PFSK-1 (cell line): ENCODE measurements at regions not wholly inside any gene's neighbourhood (a gene's known extent, or its start where the extent isn't known, plus 50 kb on each side); places are given as distances from the start of the nearest gene placed in this dataset.

ENCODE experiments used
- FOXP2 ChIP-seq: optimal IDR thresholded peaks from 2 replicates; pipeline ENCODE3; 2011; ENCODE audit warnings: borderline replicate concordance, control low read depth, inconsistent platforms; ENCODE audit not compliant: insufficient read depth; ENCODE audit errors: extremely low read length, extremely low read depth
- POLR2AphosphoS5 ChIP-seq: IDR thresholded peaks from 2 replicates; pipeline ENCODE4 v1.6.1; 2012; ENCODE audit warnings: low read depth, mild to moderate bottlenecking, control low read depth, low read length, moderate library complexity
- SIN3A ChIP-seq: IDR thresholded peaks from 2 replicates; pipeline ENCODE4 v1.6.1; 2012; ENCODE audit warnings: mild to moderate bottlenecking, low read length, moderate library complexity, borderline replicate concordance; ENCODE audit not compliant: insufficient read depth
- TAF1 ChIP-seq: IDR thresholded peaks from 2 replicates; pipeline ENCODE4 v1.6.1; 2012; ENCODE audit warnings: low read length, control low read depth, borderline replicate concordance; ENCODE audit not compliant: insufficient read depth
- TF ChIP-seq, protein P1 (sequence below), 2 experiments: IDR thresholded peaks; 2 replicates each; pipeline versions ENCODE4 v1.6.1 to v1.8.0; 2011 to 2012; ENCODE audit warnings: low read depth in 2 of 2, low read length in 2 of 2, control low read depth in 1 of 2, inconsistent platforms in 1 of 2, mild to moderate bottlenecking in 1 of 2, moderate library complexity in 1 of 2; ENCODE audit not compliant: insufficient read depth in 1 of 2

DNA sequence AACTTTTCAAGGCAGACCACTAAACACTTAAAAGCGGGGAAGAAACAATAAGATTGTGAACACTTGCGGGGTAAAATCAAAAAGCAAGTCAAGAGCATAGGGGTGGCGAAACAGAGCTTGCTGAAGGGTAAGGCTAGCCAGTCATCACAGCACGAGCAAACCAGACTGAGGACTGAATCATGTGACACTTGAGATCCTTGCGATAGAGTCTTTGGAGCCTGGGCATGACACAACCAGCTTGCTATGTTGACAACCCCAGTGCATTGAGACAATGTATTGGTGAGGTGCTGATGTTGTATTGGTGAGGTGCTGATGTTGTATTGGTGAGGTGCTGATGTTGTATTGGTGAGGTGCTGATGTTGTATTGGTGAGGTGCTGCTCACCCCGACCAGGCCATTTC lies 72.3 kb downstream of the SLIT2 start:
- TF ChIP-seq POLR2AphosphoS5 (no peak), SIN3A (no peak), TAF1 (no peak), FOXP2 (no peak)
- TF ChIP-seq, protein P1, sequence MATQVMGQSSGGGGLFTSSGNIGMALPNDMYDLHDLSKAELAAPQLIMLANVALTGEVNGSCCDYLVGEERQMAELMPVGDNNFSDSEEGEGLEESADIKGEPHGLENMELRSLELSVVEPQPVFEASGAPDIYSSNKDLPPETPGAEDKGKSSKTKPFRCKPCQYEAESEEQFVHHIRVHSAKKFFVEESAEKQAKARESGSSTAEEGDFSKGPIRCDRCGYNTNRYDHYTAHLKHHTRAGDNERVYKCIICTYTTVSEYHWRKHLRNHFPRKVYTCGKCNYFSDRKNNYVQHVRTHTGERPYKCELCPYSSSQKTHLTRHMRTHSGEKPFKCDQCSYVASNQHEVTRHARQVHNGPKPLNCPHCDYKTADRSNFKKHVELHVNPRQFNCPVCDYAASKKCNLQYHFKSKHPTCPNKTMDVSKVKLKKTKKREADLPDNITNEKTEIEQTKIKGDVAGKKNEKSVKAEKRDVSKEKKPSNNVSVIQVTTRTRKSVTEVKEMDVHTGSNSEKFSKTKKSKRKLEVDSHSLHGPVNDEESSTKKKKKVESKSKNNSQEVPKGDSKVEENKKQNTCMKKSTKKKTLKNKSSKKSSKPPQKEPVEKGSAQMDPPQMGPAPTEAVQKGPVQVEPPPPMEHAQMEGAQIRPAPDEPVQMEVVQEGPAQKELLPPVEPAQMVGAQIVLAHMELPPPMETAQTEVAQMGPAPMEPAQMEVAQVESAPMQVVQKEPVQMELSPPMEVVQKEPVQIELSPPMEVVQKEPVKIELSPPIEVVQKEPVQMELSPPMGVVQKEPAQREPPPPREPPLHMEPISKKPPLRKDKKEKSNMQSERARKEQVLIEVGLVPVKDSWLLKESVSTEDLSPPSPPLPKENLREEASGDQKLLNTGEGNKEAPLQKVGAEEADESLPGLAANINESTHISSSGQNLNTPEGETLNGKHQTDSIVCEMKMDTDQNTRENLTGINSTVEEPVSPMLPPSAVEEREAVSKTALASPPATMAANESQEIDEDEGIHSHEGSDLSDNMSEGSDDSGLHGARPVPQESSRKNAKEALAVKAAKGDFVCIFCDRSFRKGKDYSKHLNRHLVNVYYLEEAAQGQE (IDR thresholded peaks at IDR 0.05; ENCODE audit: insufficient read depth in 1 of 2, low read depth in 2 of 2, low read length in 2 of 2) = no peak

DNA sequence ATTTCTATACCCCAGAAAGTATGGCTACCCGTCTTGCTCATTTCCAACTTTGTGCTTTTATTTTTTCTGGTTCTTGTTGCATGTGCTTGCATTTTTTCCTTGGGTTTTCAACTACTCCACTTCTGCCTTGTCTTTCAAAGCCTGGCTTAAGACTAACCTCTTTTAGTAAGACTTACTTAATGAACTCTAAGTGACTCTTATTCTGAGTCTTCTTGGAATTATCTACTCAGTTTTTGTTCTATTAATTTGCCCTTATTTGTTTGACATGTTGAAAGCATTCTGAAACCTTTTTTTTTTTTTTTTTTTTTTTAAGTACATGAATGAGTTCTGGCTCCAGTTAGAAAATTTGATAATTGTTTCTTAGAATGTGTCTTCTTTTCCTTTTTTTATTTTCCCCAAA lies 74.8 kb downstream of the SLIT2 start:
- TF ChIP-seq POLR2AphosphoS5 (no peak), FOXP2 (no peak), TAF1 (no peak), SIN3A (no peak)
- TF ChIP-seq, protein P1 (IDR thresholded peaks at IDR 0.05; ENCODE audit: insufficient read depth in 1 of 2, low read depth in 2 of 2, low read length in 2 of 2) = no peak

- TF ChIP-seq, protein P1 (IDR thresholded peaks at IDR 0.05; ENCODE audit: insufficient read depth in 1 of 2, low read depth in 2 of 2, low read length in 2 of 2) = no peak
- TF ChIP-seq POLR2AphosphoS5 = no peak
- no peak for TF ChIP-seq FOXP2
- no peak for TF ChIP-seq TAF1
Measured at GRCh38 chr4:20326977-20327376, 75.3 kb downstream of the SLIT2 start.

GRCh38 chr4:20327808-20328207 lies 76.1 kb downstream of the SLIT2 start:
- TF ChIP-seq POLR2AphosphoS5 (no peak), TAF1 (no peak), FOXP2 (no peak), SIN3A (no peak)
- TF ChIP-seq, protein P1 (IDR thresholded peaks at IDR 0.05; ENCODE audit: insufficient read depth in 1 of 2, low read depth in 2 of 2, low read length in 2 of 2) = no peak

DNA sequence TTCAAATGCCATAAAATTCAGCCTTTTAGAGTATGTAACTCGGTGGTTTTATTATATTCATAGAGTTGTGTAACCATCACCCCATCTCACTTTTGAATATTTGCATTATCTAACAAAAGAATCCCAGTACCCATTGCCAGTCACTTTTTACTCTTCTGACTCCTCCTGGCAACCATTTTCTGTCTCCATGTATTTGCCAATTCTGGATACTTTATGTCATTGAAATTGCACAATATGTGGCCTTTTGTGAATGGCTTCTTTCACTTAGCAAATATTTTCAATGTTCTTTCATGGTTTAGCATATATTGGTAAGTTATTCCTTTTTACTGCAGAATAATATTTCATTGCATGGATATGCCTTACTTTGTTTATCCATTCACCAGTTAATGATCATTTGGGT lies 79.9 kb downstream of the SLIT2 start:
- TF ChIP-seq FOXP2 = no peak
- TF ChIP-seq, protein P1 (IDR thresholded peaks at IDR 0.05; ENCODE audit: insufficient read depth in 1 of 2, low read depth in 2 of 2, low read length in 2 of 2) = no peak
- TF ChIP-seq POLR2AphosphoS5 = no peak
- no peak for TF ChIP-seq TAF1
- no peak for TF ChIP-seq SIN3A
